Stimulated activated CD4-positive, alpha-beta T cell treated with anti-CD3 and anti-CD28 coated beads, Interleukin-12 subunit alpha, Interleukin-12 subunit beta, amount 100 ng/mL, for 4 hours (primary cell): ENCODE measurements at regions not wholly inside any gene's neighbourhood (a gene's known extent, or its start where the extent isn't known, plus 50 kb on each side); places are given as distances from the start of the nearest gene placed in this dataset.

ENCODE experiments used
- DNase-seq: peaks from one replicate; pipeline ENCODE4 v3.0.0-alpha.2; 2020

DNA sequence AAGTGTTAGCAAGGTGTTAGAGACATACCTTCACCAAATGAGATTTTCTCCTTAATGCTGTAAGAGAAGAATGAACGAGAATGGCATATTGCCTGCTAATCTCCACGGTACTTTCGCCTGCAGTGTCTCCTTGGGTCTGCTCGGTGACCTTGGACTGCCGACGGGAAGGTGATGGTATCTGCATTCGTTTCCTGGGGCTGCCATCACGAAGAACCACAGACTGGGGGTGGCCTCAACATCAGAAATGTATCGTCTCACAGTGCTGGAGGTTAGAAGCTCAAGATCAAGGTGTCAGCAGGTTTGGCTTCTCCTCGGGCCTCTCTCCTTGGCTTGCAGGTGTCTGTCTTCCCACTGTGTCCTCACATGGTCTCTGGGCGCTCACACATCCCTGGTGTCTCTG is 86.3 kb upstream of the TNRC6C start:
- DNase-seq, result no peak

DNA sequence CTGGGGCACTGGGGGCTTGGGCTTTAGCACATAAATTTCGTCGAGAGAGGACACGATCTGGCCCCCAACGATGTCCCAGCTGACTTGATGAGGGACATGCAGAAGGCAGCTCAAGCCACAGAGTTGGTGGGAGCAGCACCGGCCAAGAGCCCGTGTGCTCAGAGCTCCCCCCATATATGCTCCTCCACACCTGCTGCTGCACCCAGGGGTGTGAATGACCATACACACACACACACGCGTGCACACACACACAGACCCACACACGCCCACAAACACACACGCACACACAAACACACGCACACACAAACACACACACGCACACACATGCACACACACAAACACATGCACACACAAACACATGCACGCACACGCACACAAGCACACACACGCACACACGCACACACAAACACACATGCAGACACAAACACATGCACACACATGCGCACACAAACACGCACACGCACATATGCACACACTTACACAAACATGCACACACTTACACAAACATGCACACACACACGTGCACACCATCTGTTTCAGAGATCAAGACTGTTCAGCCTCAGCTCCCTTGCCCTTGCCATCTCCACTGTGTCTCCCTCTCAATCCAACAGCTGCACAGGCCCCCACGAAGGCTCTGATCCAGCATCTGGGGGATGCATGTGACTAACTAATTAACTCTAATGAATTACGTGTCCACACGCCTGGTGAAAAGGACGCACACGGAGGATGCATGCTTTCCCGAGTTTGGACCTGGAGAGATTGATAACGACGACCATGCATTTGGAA is 85.6 kb upstream of the TNRC6C start:
- DNase-seq, result no peak

DNA sequence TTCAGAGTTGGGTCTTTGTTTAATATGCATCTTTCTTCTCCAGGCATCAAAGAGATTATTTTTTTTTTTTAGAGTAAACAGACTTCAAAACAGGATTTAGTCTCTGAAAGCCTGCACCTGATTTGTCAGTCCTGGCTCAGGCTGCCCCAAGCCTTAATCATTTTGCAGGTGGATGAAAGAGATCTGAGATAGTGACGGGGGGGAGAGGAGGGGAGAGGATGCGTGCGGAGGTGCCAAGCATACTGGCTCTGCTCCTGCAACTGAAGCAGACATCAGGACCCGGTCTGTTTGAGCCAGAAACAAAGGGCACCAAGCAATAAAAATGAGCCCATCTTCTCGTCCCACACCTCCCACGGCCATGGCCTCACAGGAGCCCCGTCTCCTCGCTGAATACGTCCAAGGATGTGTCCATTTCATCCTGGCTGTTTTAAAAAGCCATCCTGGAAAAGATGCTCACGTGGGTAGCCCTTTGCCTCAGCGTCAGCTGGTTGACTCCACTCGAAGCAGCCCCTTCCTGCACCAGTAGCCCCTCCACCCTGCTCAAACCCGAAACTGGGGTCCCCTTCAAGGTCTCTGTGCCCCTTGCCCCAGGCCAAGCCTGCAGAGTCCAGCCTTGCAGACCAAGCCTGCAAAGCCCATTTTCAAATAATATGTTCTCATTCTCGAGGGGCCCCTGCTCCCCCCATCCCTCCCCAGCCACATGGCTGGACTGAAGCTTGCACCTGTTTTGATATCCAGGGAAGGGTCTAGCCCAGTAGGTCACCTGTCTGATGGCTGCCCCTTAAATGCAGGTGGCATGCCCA is 84.8 kb upstream of the TNRC6C start:
- no peak for DNase-seq

DNA sequence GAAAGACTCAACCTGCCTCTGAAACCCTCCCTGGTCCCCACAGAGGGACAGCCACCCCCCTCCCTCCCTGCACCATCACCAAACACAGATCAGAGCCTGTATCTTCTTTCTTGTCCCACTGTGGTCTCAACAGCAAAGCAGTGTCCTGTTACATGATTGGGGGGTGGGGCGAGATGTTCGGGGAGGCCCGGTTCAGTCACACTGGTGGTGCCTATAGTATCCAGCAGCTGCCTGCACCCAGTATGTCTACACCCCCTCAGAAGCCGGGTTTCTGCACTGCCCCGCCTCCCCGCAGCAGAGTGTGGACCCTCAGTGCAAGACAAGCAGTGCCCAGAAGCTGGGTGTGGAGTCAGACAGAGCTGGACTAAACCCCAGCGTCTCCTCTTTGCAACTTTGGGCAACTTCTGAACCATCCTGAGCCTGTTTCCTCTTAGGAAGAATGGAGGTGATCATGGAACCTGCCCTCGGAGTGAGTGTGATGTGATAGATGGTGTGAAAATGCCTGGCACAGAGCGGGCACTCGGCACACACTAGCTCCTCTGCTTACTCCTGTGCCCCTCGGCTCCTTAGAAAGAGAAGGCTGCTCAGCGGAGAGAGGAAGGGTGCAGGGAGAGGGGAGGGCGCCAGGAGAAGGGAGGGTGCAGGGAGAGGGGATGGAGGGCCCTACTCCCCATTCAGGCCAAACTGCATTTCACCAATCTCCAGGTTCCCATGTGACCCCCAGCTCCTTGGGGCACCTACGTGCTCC is 84.0 kb upstream of the TNRC6C start:
- DNase-seq, result no peak

DNA sequence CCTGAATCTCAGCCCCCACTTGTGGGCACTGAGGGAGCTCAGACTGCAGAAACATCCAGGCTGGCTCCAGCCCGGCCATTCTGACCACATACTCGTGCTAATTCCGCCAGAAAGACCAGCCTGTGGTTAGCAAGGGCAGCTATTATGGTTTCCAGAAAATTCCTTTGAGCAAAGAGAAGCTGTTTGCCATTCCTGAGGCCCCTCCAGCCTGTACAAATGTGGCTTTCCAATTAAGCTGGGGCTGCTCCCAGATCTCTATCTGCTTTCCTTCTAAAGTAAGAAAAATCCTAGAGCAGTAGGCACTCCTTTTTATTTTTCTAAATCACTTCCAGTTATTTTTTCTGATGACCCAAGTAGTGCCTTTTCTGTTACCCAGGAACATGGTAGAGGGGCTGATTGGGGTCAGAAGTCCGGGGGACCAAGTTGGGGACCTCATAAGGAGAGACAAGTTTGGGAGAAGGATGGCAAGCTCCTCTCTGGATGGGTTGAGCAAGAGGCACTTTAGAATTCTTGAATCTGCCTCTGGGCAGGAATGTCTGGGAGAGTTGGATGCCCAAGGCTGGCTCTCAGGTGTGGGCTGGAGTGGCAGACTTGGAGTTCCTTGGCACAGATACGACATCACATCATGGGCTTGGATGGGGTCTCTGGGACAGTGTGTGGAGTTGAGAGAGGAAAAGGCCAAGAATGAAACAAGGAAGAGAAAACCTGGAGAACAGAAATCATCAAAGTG is 83.3 kb upstream of the TNRC6C start:
- no peak for DNase-seq

DNA sequence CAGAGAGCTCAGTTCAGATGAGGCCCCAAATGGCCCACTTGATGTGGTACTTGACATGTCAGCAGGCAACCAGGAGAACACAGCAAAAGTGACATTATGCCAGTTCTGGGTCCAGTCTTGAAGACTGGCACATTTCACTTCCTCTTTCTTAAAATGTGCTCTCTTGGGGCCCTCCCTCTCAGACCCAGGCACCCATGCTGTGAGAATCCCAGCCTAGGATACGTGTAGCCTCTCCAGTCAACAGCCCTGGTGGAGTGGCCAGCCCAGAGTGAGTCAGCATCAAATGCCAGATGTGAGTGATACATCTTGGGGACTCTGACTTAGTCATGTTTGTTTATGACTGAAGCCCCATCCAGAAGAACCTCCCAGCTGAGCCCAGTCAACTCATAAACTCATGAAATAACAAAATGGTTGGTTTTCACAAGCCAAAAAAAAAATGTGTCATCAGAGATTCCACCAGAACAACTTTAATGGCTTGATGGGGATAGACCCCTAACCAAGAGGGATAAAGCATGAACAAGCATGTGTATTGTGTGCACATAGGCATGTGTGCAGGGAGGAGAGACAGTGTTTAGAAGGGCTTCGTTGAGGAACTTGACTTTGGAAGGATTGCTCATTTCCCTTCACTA is 82.5 kb upstream of the TNRC6C start:
- DNase-seq, result no peak

DNA sequence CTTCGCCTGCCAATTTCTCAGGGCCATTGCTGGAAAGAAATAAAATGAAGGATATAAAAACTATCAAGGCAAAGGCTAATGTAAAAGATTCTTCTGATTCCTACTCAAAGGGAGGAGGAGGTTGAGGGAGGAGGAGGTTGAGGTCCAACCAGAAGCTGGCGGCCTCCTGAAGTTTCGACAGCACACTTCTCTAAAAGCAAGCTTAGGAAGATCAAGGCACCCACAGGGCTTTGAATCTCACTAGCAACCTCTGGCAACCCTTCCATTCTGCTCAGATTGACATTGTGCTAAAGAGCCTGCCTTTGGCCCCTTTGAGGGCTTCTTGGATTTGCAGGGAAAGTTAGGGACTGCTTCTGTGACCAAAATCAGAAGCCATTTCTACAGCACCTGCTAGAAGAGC is 81.5 kb upstream of the TNRC6C start:
- DNase-seq, result no peak

DNA sequence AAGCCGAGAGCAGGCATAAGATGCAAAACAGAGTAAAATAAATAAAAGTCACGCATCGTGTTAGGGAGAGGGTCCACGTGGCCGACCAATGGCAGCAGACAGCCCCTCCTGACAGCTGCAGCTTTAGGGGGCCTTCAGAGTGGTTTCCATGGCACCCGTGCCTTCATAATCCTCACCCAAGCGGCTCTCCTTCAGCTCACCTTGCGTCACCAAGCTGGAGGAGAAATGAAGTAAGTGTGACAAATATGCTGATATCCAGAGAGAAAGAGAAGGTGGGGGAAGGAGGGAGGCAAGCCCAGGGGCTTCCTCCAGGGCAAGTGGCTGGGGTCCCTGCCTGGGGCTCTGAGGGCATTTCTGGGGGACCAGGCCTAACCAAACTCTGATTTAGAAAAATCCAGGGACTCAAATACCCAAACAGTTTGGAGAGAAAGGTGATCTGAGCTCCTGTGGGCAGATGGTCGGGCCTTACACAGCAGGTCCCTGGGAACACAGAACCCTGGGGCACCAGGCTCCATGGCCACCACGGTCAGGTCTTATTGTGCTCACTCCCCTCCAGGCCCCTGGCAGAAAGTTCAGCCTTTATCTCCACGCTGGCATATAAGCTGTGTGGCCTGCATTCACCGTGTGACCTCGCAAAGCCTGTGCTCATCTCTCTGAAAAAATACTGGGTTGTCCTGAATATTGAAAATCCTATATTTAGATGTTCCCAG is 80.7 kb upstream of the TNRC6C start:
- no peak for DNase-seq

DNA sequence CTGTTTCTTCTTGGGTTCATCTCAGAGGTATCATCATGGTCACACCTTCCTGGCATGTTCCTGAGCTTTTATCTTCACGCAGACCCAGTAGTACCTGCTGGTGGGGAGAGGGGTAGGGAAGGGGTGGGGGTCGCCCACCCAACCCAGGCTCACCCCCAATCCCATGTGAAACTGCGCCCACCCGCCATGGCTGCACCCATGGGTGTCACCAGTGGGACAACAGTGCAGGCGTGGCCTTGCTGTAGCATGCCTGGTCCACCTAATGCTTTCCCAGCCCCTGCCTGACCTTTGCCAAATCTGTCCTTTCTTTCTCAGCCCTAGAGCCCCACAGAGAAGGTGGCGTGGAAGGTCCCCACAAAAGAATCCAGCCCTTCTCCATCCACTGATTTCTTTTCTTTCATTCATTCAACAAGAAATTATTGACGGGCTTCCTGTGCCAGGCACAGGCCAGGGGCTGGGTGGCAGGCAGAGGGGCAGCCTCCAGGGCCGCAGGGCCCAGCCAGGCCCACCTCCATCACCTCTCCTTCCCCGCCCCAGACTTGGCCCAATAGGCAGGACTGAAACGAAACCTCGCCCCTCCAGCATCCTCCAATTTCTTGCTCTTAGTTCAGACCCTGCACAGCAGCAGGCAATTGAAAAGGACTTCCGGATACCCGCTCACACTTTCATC is 79.1 kb upstream of the TNRC6C start:
- no peak for DNase-seq

DNA sequence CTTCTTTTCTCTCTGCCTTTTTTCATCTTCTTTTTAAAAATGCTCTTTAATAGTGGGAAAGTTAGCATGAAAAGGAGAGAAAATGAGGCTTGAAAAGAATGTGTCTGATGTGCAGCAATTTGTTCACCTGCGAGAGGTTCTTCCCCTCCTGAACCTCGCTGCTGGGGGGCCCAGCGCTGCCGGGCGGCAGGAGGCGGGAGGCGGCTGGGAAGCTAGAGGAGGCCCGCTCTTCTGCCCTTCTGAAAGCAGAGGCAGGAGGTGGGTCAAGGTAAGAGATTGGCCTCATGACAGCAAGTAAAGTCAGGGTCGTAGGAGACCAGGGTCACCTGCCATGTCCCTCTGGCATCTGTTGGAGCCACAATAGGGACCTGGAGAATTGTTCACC is 78.6 kb upstream of the TNRC6C start:
- DNase-seq, result no peak

DNA sequence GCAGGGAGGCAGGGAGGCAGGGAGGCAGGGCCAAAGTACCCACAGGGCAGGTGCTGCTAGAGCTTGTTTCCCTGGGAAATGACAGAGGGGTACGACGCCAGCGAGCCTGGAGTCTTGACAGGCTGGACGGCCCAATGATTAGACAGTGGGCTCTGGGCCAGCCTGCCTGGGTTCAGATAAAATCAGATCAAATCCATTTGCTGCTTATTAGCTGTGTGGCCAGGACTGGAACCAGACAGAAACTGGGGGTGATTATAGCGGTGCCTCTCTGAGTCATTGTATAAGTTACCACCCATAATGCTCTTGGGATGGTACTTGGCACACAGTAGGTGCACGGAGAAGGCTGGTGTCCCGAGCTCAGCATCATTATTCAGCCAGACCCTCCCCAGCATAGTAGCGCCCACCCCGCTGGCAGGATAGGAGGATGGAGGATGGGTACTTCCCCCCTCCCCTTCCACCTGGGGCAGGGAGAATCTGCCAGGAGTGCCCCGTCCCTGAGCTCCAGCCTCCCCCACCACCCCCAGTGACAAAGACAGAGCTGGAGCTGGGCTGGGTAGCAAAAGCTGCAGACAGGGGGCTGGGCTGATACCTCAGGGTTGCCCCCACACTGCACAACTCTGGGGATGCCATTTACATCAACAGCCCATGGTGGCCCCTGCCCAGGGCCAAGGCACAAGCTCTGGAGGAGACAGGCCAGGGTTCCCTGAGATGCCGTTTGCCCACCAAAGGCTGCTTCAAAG is 77.6 kb upstream of the TNRC6C start:
- no peak for DNase-seq

DNA sequence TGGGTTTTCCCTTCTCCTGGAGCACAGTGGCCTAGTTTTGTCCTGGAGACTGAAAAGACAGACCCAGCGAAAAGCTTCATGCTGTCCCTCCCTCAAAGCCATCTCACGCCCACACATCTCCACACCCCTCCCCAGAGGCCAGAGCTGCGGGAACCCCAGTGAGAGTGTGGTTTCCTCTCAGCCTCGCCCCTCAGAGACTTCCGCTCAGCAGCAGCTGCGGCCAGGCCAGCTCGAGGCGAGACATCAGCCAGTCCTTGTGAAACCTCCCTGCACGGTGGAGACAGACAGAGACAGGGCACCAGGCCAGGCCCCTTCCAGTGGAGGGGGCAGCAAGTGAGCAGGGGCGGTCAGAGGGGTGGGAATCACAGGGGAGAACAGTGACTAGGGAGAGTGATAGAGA is 77.0 kb upstream of the TNRC6C start:
- peak; percentile 25 for DNase-seq

DNA sequence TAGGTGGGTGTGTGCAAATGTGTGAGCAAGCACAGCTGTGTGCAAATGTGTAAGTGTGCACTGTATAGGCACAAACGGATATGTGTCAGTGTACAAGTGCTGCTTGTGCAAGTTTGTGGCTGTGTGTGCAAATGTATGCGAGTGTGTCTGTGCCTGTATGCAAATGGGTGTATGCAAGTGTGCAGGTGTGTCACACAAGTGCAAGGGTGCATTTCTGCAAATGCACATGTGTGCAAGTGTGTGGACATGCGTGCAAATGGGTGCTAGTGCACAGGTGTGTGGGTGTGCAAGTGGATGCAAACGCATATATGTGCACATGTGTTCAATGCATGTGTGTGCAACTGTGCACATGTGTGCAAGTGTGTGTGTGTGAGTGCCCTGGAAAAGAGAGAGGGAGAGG is 76.5 kb upstream of the TNRC6C start:
- DNase-seq, result no peak

DNA sequence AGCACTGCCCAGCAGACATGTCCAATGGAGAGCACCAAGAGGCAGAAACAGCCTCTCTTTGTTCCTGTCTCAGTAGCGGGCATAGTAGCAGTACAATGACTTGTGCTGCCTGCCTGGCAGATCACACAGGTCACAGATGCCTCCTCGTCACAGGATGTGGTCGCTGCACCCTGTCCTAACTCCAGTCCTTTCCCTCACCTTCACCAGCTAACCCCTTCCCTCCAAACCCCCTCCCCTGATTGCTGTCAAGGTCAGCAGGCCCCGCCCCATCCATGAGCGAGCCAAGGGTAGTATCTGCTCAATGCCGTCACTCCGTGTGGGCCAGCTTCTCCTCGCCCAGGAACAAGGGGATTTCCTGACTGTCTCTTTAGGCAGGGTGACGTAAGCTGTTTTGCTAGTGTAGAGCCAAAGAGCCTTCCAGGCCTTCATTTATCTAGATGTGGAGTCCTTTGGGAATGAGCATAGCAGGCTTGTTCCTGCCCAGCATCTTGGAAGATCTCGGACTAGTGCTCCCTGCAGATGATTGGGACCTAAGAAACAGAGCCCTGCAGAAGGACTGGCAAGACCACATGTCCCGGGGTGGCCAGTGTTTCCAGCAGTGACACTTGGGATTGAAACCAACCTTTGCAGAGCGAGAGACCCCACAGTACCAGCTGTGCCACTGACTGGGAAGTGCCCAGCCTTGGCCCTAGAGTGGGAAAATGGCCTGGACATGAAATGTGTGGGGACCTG is 75.9 kb upstream of the TNRC6C start:
- peak; percentile 53 for DNase-seq

DNA sequence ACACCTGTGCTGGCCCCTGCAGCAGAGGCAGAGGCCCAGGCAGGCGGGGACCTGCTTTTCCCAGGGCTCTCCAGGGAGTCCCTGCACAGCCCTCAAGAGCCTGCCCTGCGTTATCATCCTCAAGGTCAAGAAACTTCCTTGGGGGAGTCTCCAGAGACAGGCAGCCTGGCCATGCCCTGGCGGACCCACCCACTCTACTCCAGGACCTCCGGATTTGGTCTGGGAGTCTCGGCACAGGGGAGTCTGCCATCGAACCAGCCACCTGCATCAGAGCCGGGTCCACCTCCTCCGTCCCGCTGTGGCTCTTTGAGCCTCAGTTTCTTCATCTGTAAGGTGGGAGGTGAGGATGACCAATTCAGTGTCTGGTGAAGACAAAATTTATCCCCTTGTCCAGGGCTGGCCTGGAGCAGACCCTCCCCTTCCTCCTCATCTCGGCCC is 75.3 kb upstream of the TNRC6C start:
- no peak for DNase-seq

DNA sequence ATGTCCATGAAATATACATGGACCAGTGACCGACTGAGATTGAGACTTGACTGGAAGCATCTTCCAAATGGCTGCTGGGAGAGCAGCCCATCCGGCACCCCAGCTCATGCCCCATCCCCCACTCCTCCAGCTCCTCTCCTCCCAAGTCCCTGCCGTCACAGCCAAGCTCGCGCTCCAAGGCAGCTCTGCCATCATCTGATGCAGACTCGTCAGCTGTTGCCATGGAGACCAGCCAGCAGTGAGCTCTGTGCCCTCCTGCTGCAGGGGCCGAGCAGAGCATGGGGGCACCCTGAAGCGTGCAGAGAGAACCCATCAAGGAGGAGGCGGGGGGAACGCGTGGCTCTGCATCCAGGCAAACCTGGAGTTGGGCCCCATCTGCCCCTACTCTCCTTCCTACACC is 74.5 kb upstream of the TNRC6C start:
- DNase-seq, result no peak

DNA sequence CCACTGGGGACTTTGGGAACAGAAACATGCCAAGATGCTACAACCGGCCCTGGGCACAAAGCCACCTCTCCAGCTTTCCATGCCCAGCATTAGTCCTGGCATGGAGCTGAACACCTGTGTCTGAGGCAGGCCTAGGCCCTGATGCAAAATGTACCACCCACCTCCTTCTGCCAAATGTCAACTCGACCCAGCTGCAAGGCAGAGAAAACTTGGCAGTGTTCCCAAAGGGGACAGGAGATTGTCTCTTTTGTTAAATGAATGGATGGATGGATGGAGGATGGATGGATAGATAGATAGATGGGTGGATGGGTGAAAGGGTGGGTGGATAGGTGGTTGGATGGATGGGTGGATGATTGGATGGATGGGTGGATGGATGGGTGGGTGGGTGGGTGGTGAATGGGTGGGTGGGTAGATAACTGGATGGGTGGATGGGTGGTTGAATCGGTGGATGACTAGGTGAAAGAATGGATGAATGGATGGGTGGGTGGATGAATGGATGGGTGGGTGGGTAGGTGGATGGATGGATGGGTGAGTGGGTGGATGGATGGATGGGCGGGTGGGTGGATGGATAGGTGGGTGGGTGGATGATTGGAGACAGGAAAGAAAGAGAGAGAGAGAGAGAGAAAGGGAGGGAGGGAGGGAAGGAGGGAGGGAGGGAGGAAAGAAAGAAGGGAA is 73.4 kb upstream of the TNRC6C start:
- DNase-seq, result no peak

DNA sequence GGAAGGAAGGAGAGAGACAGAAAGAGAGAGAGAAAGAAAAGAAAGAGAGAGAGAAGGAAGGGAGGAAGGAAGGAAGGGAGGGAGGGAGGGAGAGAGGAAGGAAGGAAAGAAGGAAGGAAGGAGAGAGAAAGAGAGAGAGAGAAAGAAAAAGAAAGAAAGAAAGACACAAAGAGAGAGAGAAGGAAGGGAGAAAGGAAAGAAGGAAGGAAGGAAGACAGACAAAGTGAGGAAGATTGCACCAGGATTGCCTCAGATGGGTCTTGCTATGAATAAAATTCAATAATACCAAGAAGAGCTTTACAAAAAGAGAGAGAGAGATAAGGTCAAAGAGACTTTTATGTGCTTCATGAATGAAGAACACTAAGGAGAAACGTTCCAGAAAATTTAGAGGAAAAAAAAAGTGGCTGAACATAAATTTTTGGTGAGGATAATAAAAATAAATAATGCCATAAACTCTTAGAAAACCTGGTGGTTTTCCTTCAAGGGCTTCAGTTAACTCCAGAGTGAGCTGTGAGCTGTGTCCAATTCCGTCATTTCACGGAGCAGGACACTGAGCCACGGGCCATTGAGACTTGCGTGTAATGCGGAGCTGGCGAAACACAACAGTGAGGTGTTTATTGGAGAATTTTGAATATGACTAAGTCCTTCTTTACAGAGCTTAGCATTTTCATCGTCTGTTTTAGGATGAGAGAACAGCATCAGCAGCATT is 72.7 kb upstream of the TNRC6C start:
- DNase-seq, result no peak

DNA sequence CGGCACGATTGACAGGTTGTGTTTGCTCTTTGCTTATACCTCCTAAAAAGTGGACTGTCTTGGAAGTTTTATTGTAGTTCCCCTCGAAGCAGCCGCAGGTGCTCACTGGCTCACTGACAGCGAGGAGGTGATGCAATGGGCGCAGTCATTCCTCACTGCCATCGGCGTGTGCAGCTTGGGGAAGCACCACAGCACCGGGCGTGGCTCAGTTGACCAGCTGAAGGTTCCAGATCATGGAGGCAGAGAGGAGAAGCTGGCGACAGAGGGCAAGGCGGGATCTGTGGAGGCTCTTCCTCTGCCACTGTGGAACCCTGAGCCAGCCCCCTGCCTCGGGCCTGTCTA is 72.1 kb upstream of the TNRC6C start:
- DNase-seq, result no peak
